22Rv1 (cell line): ENCODE measurements at regions not wholly inside any gene's neighbourhood (a gene's known extent, or its start where the extent isn't known, plus 50 kb on each side); places are given as distances from the start of the nearest gene placed in this dataset.

ENCODE experiments used
- CTCF ChIP-seq: fragments of 450-650 bp; IDR thresholded peaks from 2 replicates; pipeline ENCODE4 v1.5.1; 2017; ENCODE audit warnings: mild to moderate bottlenecking
- ZFX ChIP-seq: fragments of 450-650 bp; IDR thresholded peaks from 2 replicates; pipeline ENCODE4 v1.6.1; 2017; ENCODE audit warnings: antibody characterized with exemption, borderline replicate concordance

- TF ChIP-seq CTCF, result no peak
- TF ChIP-seq ZFX, result no peak
These were observed 107.7 kb upstream of the PLSCR5 start for GRCh38 chr3:146712806-146713205.
